Stimulated activated CD4-positive, alpha-beta T cell treated with anti-CD3 and anti-CD28 coated beads, Interleukin-1b, Interleukin-23, amount 100 ng/mL, for 4 hours (primary cell): ENCODE measurements at regions not wholly inside any gene's neighbourhood (a gene's known extent, or its start where the extent isn't known, plus 50 kb on each side); places are given as distances from the start of the nearest gene placed in this dataset.
"Not testable (repeated sequence)": the region's sequence is repeated elsewhere in the genome, so short reads cannot be mapped to it uniquely, and the experiment has no call there.

Experiments
- DNase-seq, 2 donors: peaks; one replicate each; pipeline ENCODE4 v3.0.0-alpha.2; 2020; ENCODE audit warnings: low read depth in 2 of 2

DNA sequence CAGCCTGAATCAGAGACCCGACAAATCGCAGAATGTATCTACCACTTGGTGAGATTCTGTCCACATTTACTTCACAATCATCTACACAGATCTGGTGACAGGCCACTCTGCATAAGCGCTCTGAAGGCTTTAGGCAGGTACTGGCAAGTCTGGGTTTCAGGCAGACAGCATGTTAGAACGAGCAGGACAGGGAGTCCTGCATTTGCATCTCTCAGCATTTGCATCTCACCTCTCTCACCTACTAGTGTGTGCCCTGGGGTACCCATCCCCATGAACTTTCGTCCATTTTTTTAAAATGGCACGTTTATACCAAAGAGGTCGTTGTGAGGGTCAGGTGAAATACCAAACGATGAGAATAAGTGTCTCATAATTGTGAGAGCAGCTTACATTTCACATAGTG, 108.2 kb downstream of the SPATA31A1 start:
- not testable (repeated sequence) for DNase-seq

GRCh38 chr9:39464122-39464777, 108.8 kb downstream of the SPATA31A1 start:
- DNase-seq: peak; percentile 42 to 60

- not testable (repeated sequence) for DNase-seq
Measured at GRCh38 chr9:39474499-39474898, 119.0 kb downstream of the SPATA31A1 start.

GRCh38 chr9:39483073-39483472, 127.6 kb downstream of the SPATA31A1 start:
- not testable (repeated sequence) for DNase-seq

GRCh38 chr9:39483880-39484279, 128.4 kb downstream of the SPATA31A1 start:
- not testable (repeated sequence) for DNase-seq

DNA sequence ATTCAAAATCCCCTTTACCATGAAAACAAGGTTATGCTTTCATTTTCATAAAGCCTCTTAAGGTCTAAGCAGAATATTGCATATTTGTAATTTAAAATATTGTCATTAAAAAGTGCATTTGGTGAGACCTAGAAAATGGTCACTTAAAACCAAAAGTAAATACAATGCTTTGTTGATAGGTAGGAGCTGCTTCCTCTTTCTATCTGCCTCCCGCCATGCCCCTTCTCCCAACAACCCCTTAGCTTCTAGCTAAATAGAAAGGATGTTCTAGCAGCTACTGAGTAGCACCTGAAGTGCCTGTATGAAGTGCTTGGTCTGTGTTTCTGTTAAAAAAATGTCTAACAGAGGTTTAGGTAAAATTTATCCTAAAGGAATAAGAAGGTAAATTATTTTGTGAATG, 128.8 kb downstream of the SPATA31A1 start:
- DNase-seq: not testable (repeated sequence)

GRCh38 chr9:39487477-39487876, 132.0 kb downstream of the SPATA31A1 start:
- not testable (repeated sequence) for DNase-seq

DNA sequence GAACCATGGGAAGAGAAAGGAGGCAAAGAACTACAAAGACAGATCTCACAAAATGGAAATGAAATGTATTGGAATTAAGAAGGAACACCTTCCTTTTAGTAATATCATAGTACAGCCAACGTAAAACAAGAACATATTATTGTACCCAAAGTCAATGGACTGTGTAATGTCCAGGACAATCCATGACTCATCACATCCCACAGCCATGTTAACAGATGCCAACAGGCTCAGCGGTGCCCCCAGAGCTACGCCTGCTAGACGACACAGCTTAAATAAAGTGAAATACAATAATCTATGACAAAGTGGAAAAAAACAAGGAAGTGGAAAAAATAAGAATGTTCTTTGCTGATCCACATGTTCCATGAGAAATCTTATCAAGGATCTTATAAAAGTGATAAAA, 140.8 kb downstream of the SPATA31A1 start:
- not testable (repeated sequence) for DNase-seq

- not testable (repeated sequence) for DNase-seq
Measured at GRCh38 chr9:39503178-39503577, 147.7 kb downstream of the SPATA31A1 start.

- not testable (repeated sequence) for DNase-seq
Measured at GRCh38 chr9:39527387-39528029, 172.0 kb downstream of the SPATA31A1 start.

GRCh38 chr9:39532597-39532996, 177.1 kb downstream of the SPATA31A1 start:
- DNase-seq: not testable (repeated sequence)

DNA sequence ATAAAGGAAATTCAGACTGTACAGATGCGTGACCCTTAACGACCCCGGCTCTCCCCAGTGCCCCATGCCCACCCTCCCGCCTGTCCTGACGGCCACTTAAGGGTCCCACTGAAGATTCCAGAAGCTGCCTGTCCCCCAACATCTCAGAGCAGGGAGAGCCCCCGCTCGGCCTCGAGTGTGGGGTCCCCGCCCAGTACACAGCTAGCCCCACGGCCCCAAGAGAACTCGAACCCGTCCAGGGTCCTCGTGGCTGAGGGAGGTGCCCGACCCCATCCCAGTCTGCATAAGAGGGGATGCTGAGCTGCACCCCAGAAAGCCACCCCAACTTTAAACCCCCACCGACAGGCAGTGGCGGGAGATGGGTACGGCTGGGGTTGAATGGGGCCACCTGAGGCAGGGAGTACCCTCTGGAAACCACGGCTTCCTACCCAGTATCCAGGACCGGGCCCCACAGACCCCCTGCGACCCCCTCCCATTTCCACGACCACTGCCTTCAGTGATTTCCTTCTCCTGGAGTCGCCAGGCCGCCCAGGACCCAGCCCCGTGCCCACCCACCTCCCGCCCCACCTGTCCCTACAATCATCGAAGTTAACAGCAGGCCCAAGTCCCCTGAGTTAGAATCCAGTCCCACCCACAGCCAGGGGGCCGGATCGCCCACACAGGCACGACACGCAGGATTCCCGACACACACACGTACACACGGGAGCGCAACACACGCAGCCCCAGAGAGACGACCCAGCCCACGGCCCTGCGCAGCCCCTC, 177.7 kb downstream of the SPATA31A1 start:
- not testable (repeated sequence) for DNase-seq

- not testable (repeated sequence) for DNase-seq
Measured at GRCh38 chr9:39533763-39534548, 178.5 kb downstream of the SPATA31A1 start.

DNA sequence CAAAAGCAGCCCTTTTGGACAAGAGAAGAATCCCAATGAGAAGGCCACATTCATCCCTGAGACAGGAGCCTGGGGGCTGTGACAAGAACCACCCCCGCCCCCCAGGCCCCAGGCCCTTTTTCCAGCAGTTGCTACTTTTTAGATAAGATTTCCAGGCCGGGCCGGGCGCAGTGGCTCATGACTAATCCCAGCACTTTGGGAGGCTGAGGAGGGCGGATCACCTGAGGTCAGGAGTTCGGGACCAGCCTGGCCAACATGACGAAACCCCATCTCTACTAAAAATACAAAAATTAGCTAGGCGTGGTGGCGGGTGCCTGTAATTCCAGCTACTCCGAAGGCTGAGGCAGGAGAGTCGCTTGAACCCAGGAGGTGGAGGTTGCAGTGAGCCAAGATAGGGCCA, 179.4 kb downstream of the SPATA31A1 start:
- DNase-seq: not testable (repeated sequence)

DNA sequence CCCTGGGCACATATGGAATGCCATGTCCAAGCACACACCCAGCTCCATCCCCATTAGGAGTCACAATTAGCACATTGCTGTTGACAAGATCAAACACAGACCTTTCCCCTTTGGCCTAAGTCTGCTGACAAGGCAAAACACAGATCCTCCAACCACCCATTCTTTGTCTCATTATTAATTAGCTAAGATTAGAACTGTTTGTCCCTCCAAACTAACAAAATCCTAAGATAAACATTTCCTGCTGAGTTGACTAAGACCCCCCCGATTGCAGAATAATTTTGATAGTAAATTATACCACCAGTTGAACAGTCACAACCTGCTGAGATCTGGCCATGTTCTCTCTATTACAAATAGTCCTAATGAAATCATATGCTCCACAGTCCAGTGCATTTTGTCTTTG, 186.7 kb downstream of the SPATA31A1 start:
- not testable (repeated sequence) for DNase-seq

DNA sequence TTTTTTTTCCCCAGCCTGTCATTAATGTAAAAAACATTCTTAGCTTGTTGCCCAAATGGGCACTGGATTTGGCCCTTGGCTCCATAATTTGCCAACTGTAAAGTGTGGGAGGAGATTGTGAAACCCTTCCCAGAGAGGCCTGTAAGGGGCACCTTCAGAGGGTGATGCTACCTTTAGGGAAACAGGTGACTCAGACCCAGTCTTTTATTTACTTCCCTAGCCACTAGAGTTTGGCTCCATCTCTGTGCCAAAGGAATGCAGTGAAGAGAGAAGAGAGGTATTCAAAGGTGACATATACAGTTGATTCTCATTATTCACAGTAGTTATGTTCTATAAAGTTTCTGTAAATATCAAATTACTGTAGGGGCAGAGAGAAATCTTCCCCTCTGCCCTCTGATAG, 189.6 kb downstream of the SPATA31A1 start:
- DNase-seq: not testable (repeated sequence)

GRCh38 chr9:39550573-39550972, 195.1 kb downstream of the SPATA31A1 start:
- DNase-seq: not testable (repeated sequence)

DNA sequence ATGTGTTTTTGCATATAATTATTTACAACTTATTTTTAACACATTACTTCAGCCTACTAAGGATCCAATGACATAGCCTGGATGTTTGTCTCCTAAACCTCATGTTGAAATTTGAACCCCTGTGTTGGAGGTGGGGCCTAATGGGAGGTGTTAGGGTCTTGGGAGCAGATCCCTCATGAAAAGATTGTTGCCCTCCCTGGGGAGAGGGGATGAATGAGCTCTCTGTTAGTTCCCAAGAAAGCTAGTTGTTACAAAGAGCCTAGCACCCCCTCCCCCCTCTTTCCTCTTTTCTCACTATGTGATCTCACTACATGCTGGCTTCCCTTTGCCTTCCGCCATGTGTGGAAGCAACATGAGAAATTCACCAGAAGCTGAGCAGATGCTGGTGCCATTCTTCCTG, 196.1 kb downstream of the SPATA31A1 start:
- not testable (repeated sequence) for DNase-seq

DNA sequence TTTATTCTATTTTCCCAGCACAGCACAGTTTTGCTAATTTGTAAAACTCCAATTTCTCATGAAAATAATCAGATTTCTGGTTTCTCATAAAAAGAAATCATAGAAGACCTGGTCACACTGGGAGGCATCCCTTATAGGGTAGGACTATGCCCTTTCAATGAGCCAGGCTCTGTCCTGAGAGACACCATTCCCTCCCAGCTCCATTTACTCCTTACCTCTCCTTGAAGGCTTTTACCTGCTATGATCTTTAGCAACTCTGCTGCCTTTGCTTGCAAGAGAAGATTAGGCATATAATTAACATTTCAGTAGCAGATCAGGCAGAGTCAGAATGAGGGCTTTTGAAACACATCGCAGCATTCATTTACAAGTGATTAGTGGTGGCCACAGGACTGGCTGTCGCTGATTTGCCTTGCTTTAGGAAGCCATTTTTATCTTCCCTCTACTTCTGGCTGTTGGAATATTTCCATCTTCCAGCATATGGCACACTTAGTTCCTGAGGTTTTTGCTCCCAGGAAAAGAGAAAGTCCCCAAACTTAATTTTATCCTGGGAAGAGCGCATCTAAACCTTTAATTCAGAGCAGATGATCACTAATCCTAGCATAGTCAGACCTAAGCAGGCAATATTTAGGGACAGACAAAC, 196.9 kb downstream of the SPATA31A1 start:
- DNase-seq: not testable (repeated sequence)

GRCh38 chr9:39554352-39554751, 198.9 kb downstream of the SPATA31A1 start:
- not testable (repeated sequence) for DNase-seq

DNA sequence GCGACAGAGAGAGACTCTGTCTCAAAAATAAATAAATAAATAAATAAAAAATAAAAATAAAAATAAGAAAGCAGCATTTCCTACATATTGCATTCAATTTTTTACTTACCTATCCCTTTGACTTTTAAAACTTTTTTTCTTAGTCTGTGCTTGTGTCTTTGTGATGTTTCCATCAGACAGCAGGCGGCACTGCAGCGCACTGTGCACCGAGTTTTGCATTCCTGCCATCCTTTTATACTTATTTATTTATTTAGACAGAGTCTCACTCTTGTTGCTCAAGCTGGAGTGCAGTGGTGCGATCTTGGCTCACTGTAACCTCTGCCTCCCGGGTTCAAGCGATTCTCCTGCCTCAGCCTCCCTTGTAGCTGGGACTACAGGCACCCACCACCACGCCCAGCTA, 203.9 kb downstream of the SPATA31A1 start:
- not testable (repeated sequence) for DNase-seq
